ENCODE measurements at regions not wholly inside any gene's neighbourhood (a gene's known extent, or its start where the extent isn't known, plus 50 kb on each side); places are given as distances from the start of the nearest gene placed in this dataset.

DNA sequence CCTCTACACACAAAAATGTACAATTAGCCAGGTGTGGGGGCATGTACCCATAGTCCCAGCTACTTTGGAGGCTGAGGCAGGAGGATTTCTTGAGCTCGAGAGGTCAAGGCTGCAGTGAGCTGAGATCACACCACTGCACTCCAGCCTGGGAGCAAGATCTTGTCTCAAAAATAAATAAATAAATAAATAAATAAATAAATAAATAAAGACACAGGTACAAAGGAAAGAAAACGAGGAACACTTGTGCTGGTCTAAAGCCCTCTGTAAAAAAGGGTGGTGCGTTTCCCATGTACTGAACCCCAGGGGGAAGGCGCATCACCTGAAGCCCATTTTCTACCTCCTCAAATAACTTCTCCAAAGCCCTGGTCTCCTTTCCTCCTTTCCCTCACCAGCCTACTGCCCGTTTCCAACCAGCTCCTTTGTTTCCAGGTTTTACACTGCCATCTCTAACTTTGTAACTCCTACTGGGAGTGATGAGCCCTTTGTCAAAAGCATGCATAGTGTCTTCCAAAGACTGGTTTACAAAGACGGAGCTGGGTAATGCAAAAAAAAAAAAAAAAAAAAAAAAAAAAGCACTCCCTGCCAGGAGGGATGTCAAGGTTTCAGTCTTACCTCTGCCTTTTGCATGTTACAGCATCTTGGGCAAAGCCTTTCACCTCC lies 81.5 kb upstream of the SOX4 start:
- Mint-ChIP-seq H3K27ac (no peak overlapping the region), H3K4me1 (no peaks in the 10 kb centered on the region), H3K9me3 (no peaks in the 10 kb centered on the region), H3K27me3 (peaks cover 10% of the 10 kb centered on the region), H3K36me3 (no peaks in the 10 kb centered on the region), H3K4me3 (no peak overlapping the region)
- no peak for DNase-seq

DNA sequence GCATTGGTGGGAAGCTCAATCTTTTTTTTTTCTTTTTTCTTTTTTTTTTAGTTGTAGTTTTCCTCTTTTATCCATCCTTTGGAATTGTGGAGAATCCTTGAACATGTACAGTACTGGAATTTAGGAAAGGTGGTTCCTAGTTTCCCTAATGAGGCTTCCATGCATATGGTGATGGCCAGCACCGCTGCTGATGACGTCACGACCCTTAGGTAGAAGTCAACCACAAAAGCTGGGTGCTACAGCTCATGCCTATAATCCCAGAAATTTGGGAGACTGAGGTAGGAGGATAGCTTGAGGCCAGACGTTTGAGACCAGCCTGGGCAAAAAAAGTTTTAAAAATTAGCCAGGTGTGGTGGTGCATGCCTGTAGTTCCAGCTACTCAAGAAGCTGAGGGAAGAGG lies 79.3 kb upstream of the SOX4 start:
- no peaks in the 10 kb centered on the region for H3K4me1 Mint-ChIP-seq
- no peak overlapping the region for H3K4me3 Mint-ChIP-seq
- peaks cover 10% of the 10 kb centered on the region for H3K27me3 Mint-ChIP-seq
- no peaks in the 10 kb centered on the region for H3K9me3 Mint-ChIP-seq
- no peak for DNase-seq
- H3K36me3 Mint-ChIP-seq: no peaks in the 10 kb centered on the region
- no peak overlapping the region for H3K27ac Mint-ChIP-seq

DNA sequence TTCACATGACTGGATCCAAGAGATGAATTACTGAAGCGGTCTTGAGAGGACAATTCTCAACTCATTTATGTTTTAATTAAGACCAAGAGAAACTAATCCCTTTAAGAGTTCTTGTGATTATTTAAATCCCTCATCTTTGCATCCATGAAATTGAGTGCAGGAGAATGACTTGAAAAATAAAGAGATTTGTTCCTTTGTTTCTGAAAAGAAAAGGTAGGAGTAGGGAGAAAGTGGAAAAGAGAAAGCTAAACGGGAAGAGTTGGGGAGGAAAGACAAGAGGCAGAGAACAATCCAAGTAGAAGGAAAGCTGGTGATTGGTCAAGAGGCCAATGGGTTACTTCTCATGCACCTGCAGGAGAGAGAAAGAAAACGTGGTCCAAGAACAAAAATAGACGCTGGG lies 75.2 kb upstream of the SOX4 start:
- DNase-seq: no peak
- Mint-ChIP-seq H3K27me3 (no peaks in the 10 kb centered on the region), H3K36me3 (no peaks in the 10 kb centered on the region), H3K4me1 (no peaks in the 10 kb centered on the region), H3K27ac (no peak overlapping the region), H3K9me3 (no peaks in the 10 kb centered on the region), H3K4me3 (no peak overlapping the region)

DNA sequence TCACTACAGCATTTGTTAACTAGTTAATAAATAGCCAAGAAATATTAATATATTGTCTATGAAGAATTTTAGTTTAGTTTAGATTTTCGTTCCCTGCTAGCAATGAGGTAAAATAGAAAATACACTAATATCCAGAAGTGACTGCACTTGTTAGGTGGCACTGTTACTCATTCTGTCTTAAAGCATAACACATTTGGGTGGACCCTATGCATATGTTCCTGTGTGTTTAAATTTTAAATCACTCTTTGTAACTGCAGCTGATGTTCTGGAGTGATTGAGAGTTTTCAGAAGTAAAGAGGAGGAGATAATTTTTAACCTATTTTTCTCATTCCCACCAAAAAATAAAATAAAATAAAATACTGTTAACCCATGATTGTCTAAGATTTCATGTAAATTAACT lies 73.9 kb upstream of the SOX4 start:
- no peak for DNase-seq
- Mint-ChIP-seq H3K9me3 (no peaks in the 10 kb centered on the region), H3K27me3 (no peaks in the 10 kb centered on the region), H3K27ac (no peak overlapping the region), H3K4me1 (no peaks in the 10 kb centered on the region), H3K36me3 (no peaks in the 10 kb centered on the region), H3K4me3 (no peak overlapping the region)

DNA sequence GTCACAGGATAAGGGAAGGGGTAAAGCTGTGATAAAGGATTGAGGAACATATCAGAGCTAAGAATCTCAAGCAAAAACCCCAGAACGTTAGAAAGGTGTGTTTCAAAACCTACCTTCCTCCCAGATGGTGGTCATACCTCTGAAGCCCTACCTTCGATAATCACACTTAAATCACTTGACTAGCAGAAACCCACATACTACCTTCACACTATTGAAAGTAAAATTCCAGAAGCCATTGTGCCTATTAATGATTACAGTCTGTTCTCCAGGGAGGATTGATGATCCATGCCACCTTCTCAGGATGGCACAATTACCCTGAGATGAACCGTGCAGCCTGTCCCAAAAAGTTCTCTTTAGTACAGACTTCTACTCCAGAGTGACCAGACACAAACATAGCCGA lies 72.3 kb upstream of the SOX4 start:
- H3K4me1 Mint-ChIP-seq: no peaks in the 10 kb centered on the region
- no peaks in the 10 kb centered on the region for H3K27me3 Mint-ChIP-seq
- no peaks in the 10 kb centered on the region for H3K9me3 Mint-ChIP-seq
- H3K36me3 Mint-ChIP-seq: no peaks in the 10 kb centered on the region
- no peak for DNase-seq
- no peak overlapping the region for H3K4me3 Mint-ChIP-seq
- no peak overlapping the region for H3K27ac Mint-ChIP-seq

DNA sequence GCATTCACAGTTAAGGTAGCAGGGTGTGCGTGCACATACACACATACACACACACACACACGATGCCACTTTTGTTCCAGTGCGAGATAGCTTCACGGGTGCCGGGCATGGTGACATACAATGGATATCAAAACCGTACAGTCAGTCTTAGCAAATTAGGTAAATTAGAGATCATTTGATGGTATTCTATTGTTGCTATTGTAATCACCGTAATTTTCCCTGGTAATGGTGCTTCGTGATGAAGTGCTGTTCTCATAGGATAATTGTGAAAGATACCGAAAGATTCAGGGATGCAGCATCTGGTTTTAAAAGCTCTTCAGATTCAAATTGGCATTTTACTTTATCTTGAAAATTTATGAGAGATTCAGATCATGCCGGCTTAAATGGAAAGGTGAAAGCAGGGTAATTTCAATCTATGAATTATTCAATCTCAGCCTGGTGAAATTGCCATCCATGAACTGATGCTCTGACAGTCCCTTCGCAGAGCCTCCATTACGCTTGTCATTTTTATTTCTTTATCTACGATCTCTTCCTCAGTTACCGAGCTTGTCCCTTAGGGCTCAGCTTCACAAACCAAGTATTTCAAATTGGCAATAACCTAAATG lies 71.3 kb upstream of the SOX4 start:
- Mint-ChIP-seq H3K4me3 (no peak overlapping the region), H3K9me3 (no peaks in the 10 kb centered on the region), H3K4me1 (no peaks in the 10 kb centered on the region), H3K27me3 (no peaks in the 10 kb centered on the region), H3K27ac (no peak overlapping the region), H3K36me3 (no peaks in the 10 kb centered on the region)
- no peak for DNase-seq

DNA sequence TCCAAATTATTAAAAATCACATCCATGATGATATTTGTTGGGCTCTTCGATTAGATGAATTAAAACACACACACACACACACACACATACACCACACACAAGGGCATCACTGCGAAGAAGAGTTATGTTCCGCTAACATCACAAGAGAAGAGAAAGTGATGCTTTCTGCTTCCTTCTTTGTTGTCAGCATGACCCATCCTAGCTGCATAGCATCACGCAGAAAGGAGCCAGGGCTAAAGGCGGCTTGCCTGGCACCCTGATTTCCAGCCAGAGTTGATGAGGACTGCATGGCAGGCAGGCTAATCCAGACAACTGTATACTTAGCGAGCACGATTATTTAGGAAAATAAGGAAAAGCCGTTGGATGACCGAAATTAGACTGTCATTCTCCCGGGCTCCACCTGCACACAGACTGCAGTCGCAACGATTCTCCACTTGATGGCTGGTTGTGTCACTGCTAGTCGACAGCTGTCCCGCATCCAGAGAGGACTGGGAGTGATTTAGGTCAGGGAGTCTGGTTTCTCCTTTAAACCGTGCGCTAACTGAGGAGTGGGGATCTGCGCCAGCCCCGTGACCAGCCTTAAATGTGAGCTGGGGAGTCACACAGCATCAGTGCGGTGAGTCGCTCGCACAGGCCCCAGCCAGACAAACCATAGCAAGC lies 70.6 kb upstream of the SOX4 start:
- no peak for DNase-seq
- Mint-ChIP-seq H3K27ac (no peak overlapping the region), H3K9me3 (no peaks in the 10 kb centered on the region), H3K4me3 (no peak overlapping the region), H3K4me1 (no peaks in the 10 kb centered on the region), H3K27me3 (no peaks in the 10 kb centered on the region), H3K36me3 (no peaks in the 10 kb centered on the region)

DNA sequence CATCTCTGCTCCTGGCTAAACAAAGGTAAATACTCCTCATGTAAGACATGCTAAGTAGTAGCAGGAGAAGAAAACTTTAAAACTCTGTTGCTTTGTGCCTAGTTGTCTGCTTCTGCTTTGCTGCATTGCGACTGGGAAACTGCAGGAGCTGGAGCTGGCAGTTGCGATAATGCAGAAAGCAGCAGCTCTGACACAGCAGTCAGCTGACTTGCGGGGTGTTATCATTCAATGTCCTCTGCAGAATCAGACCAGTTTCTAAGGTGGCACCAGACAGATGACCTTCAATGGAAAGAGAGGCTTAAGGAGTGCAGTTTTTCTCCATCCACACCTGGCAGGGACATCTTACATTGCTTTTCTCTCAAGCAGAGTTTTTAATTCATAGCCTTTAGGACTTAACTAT lies 69.9 kb upstream of the SOX4 start:
- H3K27me3 Mint-ChIP-seq: no peaks in the 10 kb centered on the region
- no peaks in the 10 kb centered on the region for H3K36me3 Mint-ChIP-seq
- DNase-seq: no peak

DNA sequence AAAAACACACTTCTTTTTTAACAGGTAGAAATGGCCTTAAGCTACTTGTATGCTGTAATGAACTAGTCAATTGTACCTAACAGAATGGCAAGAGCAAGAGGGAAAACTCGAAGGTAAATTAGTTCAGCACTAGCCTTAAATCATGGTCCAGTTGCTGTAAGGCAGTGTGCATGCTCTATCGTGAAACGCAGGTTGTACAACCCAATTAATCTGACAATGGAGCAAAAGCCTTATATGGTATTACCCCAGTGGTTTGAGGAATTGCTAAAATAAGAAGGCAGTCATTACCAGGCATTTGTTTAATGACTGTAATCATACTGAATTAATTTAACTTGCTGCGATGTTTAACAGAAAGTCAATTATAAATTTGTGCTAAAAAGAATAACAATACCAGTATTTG lies 69.3 kb upstream of the SOX4 start:
- no peak overlapping the region for H3K4me3 Mint-ChIP-seq
- no peaks in the 10 kb centered on the region for H3K4me1 Mint-ChIP-seq
- no peaks in the 10 kb centered on the region for H3K36me3 Mint-ChIP-seq
- no peaks in the 10 kb centered on the region for H3K9me3 Mint-ChIP-seq
- DNase-seq: no peak
- H3K27me3 Mint-ChIP-seq: no peaks in the 10 kb centered on the region
- no peak overlapping the region for H3K27ac Mint-ChIP-seq

More for the DNA sequence above, 69.9 kb upstream of the SOX4 start:
- H3K27ac Mint-ChIP-seq: no peak overlapping the region
- H3K4me1 Mint-ChIP-seq: no peaks in the 10 kb centered on the region
- no peak overlapping the region for H3K4me3 Mint-ChIP-seq
- no peaks in the 10 kb centered on the region for H3K9me3 Mint-ChIP-seq

DNA sequence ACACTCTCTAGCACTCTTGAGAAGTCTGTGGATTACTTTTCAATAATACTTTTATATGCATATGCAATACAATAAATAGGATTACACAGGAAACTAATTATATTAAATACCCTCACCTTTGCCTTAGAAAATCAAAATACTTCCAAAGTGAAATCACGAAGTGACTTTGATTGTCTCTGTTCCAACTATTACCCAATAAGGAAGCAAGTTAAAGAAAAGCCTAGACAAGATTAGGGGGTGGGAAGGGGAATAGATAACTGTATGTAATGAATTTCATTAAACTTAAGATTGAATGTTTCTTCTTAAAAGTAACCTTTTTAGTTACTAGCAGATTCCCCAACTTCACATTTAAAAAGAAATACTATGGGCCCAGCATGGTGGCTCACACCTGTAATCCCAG lies 66.6 kb upstream of the SOX4 start:
- Mint-ChIP-seq H3K9me3 (no peaks in the 10 kb centered on the region), H3K4me3 (no peak overlapping the region), H3K27me3 (no peaks in the 10 kb centered on the region), H3K36me3 (no peaks in the 10 kb centered on the region), H3K4me1 (no peaks in the 10 kb centered on the region), H3K27ac (no peak overlapping the region)
- DNase-seq: no peak

DNA sequence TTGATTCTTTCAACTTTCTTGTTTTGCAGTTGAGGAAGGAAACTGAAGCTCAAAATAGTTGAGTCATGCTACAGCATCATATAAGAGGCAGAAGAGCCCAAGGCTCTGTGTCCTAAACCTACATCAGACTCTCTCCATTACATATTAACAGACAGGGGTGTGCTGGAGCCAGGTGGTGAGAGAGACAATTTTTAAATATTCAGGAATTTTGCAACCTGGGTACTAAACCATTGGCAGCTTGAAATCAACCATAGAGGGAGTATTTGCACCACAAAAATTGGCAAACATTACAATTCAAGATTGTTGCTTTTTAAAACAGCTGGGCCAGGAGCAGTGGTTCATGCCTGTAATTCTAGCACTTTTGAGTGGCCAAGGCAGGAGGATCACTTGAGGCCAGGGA lies 65.8 kb upstream of the SOX4 start:
- no peak overlapping the region for H3K27ac Mint-ChIP-seq
- H3K36me3 Mint-ChIP-seq: no peaks in the 10 kb centered on the region
- H3K4me3 Mint-ChIP-seq: no peak overlapping the region

DNA sequence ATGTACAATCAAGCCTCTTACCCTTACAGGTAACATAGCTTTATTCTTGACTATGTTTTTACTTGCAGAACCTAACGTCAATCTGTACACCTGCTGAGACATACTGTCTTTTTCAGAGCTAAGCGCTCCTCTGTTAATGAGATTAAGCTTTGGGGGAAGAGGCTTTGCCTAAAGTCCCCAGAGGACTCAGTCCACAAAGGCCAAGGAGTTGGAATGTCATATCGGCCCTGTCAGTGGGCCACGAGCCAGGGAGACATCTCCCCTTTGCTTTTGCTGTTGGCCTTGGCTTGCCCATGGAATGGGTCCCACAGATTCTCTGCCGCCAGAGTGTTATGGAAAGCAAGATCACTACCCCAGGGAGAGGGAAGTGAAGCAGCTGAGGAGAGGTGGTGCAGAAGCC lies 64.1 kb upstream of the SOX4 start:
- Mint-ChIP-seq H3K9me3 (no peaks in the 10 kb centered on the region), H3K27ac (no peak overlapping the region), H3K4me1 (no peaks in the 10 kb centered on the region), H3K4me3 (no peak overlapping the region), H3K36me3 (no peaks in the 10 kb centered on the region), H3K27me3 (no peaks in the 10 kb centered on the region)
- no peak for DNase-seq

More for the DNA sequence above, 65.8 kb upstream of the SOX4 start:
- H3K9me3 Mint-ChIP-seq: no peaks in the 10 kb centered on the region
- no peaks in the 10 kb centered on the region for H3K27me3 Mint-ChIP-seq
- H3K4me1 Mint-ChIP-seq: no peaks in the 10 kb centered on the region
- no peak for DNase-seq

DNA sequence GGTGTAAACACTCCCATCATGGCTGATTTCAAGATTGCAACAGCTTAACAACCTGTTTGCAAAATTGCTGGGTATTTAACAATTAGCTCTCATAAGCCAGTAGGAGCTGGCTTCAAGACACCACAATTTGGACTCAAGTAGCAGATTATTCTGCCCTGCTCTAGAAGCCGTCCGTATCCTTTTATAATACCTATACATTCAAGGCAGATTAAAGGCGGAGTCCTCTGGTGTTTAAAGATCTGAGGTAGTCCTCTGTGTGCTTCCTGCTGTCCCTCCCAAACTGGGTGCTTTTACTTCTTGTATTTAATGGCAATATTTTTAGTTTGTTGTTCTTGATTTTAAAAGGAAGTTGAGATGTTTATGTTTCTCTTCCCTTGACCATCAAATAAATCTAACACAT lies 62.2 kb upstream of the SOX4 start:
- Mint-ChIP-seq H3K27ac (no peak overlapping the region), H3K27me3 (peaks cover 1% of the 10 kb centered on the region), H3K36me3 (no peaks in the 10 kb centered on the region), H3K4me3 (no peak overlapping the region), H3K4me1 (no peaks in the 10 kb centered on the region), H3K9me3 (no peaks in the 10 kb centered on the region)
- DNase-seq: no peak

DNA sequence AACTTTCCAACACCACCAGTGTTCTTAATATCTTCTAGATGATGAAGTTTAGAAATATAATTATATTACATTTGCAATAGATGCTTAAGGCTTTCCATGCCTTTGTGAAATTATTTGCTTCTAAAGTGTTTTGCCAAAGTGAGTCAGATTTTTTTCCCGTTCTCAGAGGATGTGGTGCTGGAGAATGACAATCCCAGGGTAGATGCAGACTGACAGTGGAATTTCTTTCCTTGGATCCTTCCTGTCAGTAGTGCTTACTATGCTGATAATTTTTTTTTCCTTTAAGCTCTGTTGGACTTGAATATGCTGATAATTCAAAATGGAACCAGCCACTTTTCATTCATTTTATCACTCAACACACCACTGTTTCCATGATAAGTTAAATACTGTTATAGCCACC lies 59.9 kb upstream of the SOX4 start:
- Mint-ChIP-seq H3K4me1 (no peaks in the 10 kb centered on the region), H3K27ac (no peak overlapping the region), H3K4me3 (no peak overlapping the region), H3K9me3 (no peaks in the 10 kb centered on the region), H3K36me3 (no peaks in the 10 kb centered on the region), H3K27me3 (peaks cover 5% of the 10 kb centered on the region)
- no peak for DNase-seq

DNA sequence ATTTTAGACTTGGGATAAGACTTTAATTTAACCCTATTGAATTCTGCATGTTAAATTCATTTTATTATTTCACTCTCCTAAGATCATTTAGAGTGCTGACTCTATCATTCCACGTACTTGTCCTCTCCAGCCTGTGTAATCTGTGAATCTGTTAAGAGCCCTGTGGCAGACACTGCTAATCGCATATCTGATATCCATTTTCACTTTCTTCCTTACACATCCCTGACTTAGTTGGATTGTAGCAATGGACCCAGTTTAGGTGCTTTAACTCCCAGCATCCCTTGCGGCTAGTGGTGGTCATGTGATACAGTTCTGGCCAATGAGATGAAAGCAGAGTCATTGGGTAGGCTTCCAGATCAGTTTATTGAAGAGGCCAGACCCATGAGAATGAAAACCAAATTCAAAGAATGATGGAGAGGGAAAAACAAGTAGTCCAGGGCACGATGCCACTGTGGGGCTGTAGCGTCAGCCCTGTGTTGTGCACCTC lies 57.2 kb upstream of the SOX4 start:
- Mint-ChIP-seq H3K27ac (no peak overlapping the region), H3K4me3 (no peak overlapping the region), H3K27me3 (peaks cover 8% of the 10 kb centered on the region), H3K9me3 (no peaks in the 10 kb centered on the region), H3K36me3 (no peaks in the 10 kb centered on the region), H3K4me1 (no peaks in the 10 kb centered on the region)
- DNase-seq: no peak

DNA sequence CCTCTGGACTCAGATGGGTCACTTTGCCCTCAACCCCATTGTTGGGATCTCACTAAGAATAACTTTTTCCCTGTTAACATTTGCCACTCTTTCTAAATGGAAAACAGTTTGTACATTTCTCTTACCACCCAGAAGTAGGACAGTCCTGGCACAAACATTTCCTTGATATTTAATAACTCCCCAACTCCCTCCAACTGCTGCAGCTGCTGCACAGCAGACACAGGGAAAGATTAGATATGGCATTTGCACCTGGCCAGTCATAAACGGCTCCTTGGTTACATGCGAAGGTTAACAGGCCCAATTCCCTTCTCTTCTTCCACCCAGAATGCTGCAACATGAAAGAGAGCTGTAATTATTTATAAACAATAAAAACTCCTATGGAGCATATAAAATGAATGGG lies 55.9 kb upstream of the SOX4 start:
- Mint-ChIP-seq H3K9me3 (no peaks in the 10 kb centered on the region), H3K4me3 (no peak overlapping the region), H3K27me3 (peaks cover 8% of the 10 kb centered on the region), H3K27ac (no peak overlapping the region), H3K4me1 (no peaks in the 10 kb centered on the region), H3K36me3 (no peaks in the 10 kb centered on the region)
- DNase-seq: no peak

Data from activated naive CD8-positive, alpha-beta T cell treated with anti-CD3 and anti-CD28 coated beads for 36 hours (primary cell).